ENCODE measurements at regions not wholly inside any gene's neighbourhood (a gene's known extent, or its start where the extent isn't known, plus 50 kb on each side); places are given as distances from the start of the nearest gene placed in this dataset.

DNA sequence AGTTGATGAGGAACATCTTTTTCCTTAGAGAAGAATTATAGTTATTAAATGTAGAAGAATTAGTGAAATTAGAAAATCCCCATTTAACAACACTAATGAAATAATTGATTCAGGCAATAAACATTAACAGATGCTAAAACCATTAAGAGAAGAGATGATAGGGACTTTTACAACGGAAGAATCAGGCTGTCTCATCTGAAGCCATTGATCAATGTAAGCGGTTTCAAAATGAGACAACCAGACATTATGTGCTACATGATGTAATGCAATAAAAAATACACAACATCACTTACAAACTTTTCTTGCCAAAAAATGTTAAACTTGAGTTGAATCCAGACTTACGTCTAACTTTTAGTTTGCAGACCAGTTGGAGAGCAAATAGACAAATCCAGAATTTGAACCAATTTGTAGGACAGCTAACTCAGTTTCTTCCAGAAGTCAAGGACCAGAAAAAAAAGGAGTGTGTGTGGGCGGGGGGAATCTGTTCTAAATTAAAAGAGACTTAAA, 165.4 kb upstream of the DPT start:
- H3K27me3 Mint-ChIP-seq (ENCODE audit: unreplicated experiment), result peaks cover 3% of the 10 kb centered on the region
- no peak for DNase-seq
- H3K4me1 Mint-ChIP-seq (ENCODE audit: low read depth, unreplicated experiment), result no peaks in the 10 kb centered on the region
- no peaks in the 10 kb centered on the region for H3K9me3 Mint-ChIP-seq (ENCODE audit: unreplicated experiment)
- TF ChIP-seq, protein P1, sequence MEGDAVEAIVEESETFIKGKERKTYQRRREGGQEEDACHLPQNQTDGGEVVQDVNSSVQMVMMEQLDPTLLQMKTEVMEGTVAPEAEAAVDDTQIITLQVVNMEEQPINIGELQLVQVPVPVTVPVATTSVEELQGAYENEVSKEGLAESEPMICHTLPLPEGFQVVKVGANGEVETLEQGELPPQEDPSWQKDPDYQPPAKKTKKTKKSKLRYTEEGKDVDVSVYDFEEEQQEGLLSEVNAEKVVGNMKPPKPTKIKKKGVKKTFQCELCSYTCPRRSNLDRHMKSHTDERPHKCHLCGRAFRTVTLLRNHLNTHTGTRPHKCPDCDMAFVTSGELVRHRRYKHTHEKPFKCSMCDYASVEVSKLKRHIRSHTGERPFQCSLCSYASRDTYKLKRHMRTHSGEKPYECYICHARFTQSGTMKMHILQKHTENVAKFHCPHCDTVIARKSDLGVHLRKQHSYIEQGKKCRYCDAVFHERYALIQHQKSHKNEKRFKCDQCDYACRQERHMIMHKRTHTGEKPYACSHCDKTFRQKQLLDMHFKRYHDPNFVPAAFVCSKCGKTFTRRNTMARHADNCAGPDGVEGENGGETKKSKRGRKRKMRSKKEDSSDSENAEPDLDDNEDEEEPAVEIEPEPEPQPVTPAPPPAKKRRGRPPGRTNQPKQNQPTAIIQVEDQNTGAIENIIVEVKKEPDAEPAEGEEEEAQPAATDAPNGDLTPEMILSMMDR (IDR thresholded peaks at IDR 0.05; ENCODE audit: partially characterized antibody, unreplicated experiment), result no peak
- H3K4me3 Mint-ChIP-seq (ENCODE audit: unreplicated experiment), result no peak overlapping the region
- H3K36me3 Mint-ChIP-seq (ENCODE audit: unreplicated experiment), result no peaks in the 10 kb centered on the region
- no peak overlapping the region for H3K27ac Mint-ChIP-seq (ENCODE audit: unreplicated experiment)

DNA sequence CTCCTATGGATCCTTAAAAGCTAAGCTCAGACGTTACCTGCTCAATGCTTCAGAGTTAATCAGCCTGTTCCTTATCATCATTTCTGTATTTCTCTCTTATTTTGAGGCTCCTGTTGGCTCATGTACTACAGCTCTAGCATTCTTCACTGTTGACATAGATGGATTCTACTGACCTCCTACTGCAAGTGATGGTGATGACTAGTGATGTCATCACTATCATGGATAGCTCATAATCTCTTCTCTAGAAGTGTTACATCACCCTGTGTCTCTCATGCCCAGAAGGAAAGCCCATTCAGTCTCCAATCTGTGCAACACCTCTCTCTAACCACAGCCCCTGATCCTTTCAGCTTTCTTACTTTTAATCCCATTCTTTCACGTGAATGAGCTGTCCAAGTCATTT, 168.2 kb upstream of the DPT start:
- Mint-ChIP-seq H3K36me3 (ENCODE audit: unreplicated experiment) (no peaks in the 10 kb centered on the region), H3K27ac (ENCODE audit: unreplicated experiment) (no peak overlapping the region), H3K9me3 (ENCODE audit: unreplicated experiment) (peaks cover 3% of the 10 kb centered on the region), H3K4me1 (ENCODE audit: low read depth, unreplicated experiment) (peaks cover 8% of the 10 kb centered on the region), H3K4me3 (ENCODE audit: unreplicated experiment) (no peak overlapping the region), H3K27me3 (ENCODE audit: unreplicated experiment) (peaks cover 4% of the 10 kb centered on the region)
- DNase-seq, result no peak
- TF ChIP-seq, protein P1 (IDR thresholded peaks at IDR 0.05; ENCODE audit: partially characterized antibody, unreplicated experiment), result no peak

GRCh38 chr1:168903237-168903830, 174.3 kb upstream of the DPT start:
- no peak overlapping the region for H3K4me3 Mint-ChIP-seq (ENCODE audit: unreplicated experiment)
- TF ChIP-seq, protein P1 (IDR thresholded peaks at IDR 0.05; ENCODE audit: partially characterized antibody, unreplicated experiment), result no peak
- no peak overlapping the region for H3K27ac Mint-ChIP-seq (ENCODE audit: unreplicated experiment)
- peaks cover 4% of the 10 kb centered on the region for H3K9me3 Mint-ChIP-seq (ENCODE audit: unreplicated experiment)
- peaks cover 4% of the 10 kb centered on the region for H3K27me3 Mint-ChIP-seq (ENCODE audit: unreplicated experiment)
- no peak for DNase-seq
- H3K36me3 Mint-ChIP-seq (ENCODE audit: unreplicated experiment), result no peaks in the 10 kb centered on the region
- H3K4me1 Mint-ChIP-seq (ENCODE audit: low read depth, unreplicated experiment), result peaks cover 10% of the 10 kb centered on the region

DNA sequence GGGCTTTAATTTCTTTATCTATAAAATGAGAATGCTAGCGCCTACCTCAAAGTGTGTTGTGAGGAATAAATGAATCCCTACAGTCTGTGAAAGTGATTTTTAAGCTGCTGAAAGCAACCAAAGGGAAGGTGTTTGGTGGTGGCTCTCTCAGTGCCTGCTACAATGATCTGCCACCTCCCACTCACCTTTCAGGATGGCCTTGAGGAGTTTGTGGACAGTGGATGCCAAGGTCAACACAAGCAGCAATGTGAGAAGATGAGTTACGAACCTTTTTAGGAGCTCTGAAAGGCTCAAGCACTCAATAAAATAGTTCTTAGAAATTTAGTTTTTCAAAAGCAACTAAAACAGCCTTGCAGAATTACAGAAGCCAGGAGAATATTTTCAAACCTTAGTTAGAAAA, 176.6 kb upstream of the DPT start:
- H3K4me3 Mint-ChIP-seq (ENCODE audit: unreplicated experiment), result no peak overlapping the region
- peaks cover 2% of the 10 kb centered on the region for H3K9me3 Mint-ChIP-seq (ENCODE audit: unreplicated experiment)
- H3K4me1 Mint-ChIP-seq (ENCODE audit: low read depth, unreplicated experiment), result peaks cover 2% of the 10 kb centered on the region
- no peak overlapping the region for H3K27ac Mint-ChIP-seq (ENCODE audit: unreplicated experiment)
- DNase-seq, result no peak
- H3K36me3 Mint-ChIP-seq (ENCODE audit: unreplicated experiment), result no peaks in the 10 kb centered on the region
- TF ChIP-seq, protein P1 (IDR thresholded peaks at IDR 0.05; ENCODE audit: partially characterized antibody, unreplicated experiment), result no peak
- H3K27me3 Mint-ChIP-seq (ENCODE audit: unreplicated experiment), result no peaks in the 10 kb centered on the region

DNA sequence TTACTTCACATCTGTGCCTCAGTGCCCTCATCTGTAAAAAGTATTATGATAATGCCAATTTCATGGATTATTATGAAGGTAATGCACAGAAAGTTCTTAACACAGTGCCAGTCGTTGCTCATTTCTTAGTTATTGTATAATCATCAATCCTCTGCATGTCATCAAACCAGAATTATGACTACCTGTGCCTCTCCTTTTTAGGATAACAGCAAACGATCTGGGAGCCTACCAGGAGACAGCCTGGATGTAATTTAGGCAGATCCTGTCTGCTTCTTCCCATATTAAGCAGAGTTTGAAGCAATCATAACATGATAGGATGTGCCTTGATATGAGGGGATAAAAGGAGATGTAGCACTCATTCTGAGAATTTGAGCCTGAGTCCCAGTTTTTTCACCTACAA, 177.4 kb upstream of the DPT start:
- no peak for DNase-seq

More for the DNA sequence above, 177.4 kb upstream of the DPT start:
- H3K36me3 Mint-ChIP-seq (ENCODE audit: unreplicated experiment), result no peaks in the 10 kb centered on the region
- no peak overlapping the region for H3K4me3 Mint-ChIP-seq (ENCODE audit: unreplicated experiment)
- H3K4me1 Mint-ChIP-seq (ENCODE audit: low read depth, unreplicated experiment), result peaks cover 2% of the 10 kb centered on the region
- TF ChIP-seq, protein P1 (IDR thresholded peaks at IDR 0.05; ENCODE audit: partially characterized antibody, unreplicated experiment), result no peak
- peaks cover 2% of the 10 kb centered on the region for H3K9me3 Mint-ChIP-seq (ENCODE audit: unreplicated experiment)
- H3K27ac Mint-ChIP-seq (ENCODE audit: unreplicated experiment), result no peak overlapping the region
- H3K27me3 Mint-ChIP-seq (ENCODE audit: unreplicated experiment), result no peaks in the 10 kb centered on the region

Data from glutamatergic neuron (in vitro differentiated cells).